ENCODE measurements at regions not wholly inside any gene's neighbourhood (a gene's known extent, or its start where the extent isn't known, plus 50 kb on each side); places are given as distances from the start of the nearest gene placed in this dataset.

DNA sequence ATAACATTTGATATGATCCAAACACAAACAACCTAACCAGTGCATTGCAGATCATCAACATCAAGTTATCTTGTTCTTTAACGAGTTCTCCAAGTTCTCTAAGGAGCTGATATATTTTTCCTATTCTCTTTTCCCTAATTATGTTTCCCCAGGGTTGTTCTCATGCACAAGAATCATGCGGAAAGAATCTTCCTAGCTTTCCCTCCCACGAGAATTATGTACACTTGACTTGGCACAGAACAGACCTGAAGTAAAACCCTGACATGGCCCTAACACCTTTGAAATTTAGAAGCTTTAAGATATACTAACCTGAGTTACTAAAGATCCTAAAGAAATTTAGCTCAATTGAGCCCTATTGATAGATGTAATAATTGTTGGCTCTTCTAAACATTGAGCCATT is 110.7 kb upstream of the FST start:
- CTCF ChIA-PET = interaction anchor here (0.8 kb wide), 1 partner anchor 23 kb away, joined by 3 read pairs; no protein-coding TSS in a partner anchor
- Mint-ChIP-seq H3K27me3 (peaks cover 11% of the 10 kb centered on the region), H3K4me3 (no peak overlapping the region), H3K36me3 (ENCODE audit: low read depth) (no peaks in the 10 kb centered on the region), H3K9me3 (ENCODE audit: low read depth) (no peaks in the 10 kb centered on the region), H3K27ac (no peak overlapping the region), H3K4me1 (peaks cover 6% of the 10 kb centered on the region)
- intact Hi-C loops (cut with DNase I, micrococcal nuclease) = no loop called here
- no peak for DNase-seq
- POLR2A ChIA-PET = no interaction called here
- no peak for ATAC-seq

DNA sequence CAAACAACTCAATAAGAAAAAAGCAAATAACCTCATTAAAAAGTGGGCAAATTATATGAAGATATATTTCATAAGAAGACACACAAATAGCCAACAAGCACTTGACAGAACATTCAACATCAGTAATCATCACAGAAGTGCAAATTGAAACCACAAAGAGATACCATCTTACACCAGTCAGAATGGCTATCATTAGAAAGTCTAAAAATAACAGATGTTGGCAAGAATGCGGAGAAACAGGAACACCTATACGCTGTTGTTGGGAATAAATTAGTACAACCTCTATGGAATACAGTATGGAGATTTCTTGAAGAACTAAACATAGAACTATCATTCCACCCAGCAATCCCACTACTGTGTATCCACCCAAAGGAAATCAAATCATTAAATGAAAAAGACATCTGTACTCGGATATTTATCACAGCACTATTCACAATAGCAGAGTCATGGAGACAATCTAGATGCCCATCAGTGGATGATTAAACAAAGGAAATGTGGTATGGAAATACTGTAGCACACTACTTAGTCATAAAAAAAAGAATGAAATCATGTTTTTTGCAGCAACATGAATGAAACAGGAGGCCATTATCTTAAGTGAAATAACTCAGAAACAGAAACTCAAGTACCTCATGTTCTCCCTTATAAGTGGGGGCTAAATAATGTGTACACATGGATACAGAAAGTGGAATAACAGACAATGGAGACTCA is 106.8 kb upstream of the FST start:
- peaks cover 8% of the 10 kb centered on the region for H3K4me1 Mint-ChIP-seq
- ATAC-seq (peak; percentile 42), DNase-seq (no peak)
- no peak overlapping the region for H3K4me3 Mint-ChIP-seq
- H3K9me3 Mint-ChIP-seq (ENCODE audit: low read depth) = no peaks in the 10 kb centered on the region
- ChIA-PET CTCF (no interaction called here), POLR2A (no interaction called here)
- no peaks in the 10 kb centered on the region for H3K36me3 Mint-ChIP-seq (ENCODE audit: low read depth)
- intact Hi-C loops (cut with DNase I, micrococcal nuclease) = no loop called here
- H3K27me3 Mint-ChIP-seq = peaks cover 11% of the 10 kb centered on the region
- no peak overlapping the region for H3K27ac Mint-ChIP-seq

DNA sequence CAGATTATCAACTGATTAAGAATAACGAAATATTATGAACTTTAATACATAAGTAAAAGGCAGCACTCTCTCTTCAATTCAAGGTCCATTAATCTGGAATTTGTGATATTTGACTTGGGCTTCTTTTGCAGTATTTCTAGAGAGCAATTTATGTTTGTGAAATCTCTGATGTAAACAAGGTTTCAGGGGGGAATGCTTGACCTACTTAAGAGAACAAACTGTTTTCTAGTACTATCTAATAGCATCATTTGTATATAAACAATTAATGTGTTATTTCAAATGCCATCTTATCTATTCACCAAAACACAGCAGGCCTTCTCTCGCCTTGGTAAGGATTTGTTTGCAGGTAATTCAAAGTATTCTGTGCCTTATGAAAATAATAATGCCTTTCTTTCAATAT is 103.6 kb upstream of the FST start:
- ChIA-PET POLR2A (no interaction called here), CTCF (no interaction called here)
- Mint-ChIP-seq H3K27me3 (no peaks in the 10 kb centered on the region), H3K4me3 (no peak overlapping the region), H3K36me3 (ENCODE audit: low read depth) (no peaks in the 10 kb centered on the region), H3K27ac (no peak overlapping the region), H3K4me1 (peaks cover 8% of the 10 kb centered on the region), H3K9me3 (ENCODE audit: low read depth) (no peaks in the 10 kb centered on the region)
- DNase-seq (no peak), ATAC-seq (no peak)
- intact Hi-C loops (cut with DNase I, micrococcal nuclease) = no loop called here

DNA sequence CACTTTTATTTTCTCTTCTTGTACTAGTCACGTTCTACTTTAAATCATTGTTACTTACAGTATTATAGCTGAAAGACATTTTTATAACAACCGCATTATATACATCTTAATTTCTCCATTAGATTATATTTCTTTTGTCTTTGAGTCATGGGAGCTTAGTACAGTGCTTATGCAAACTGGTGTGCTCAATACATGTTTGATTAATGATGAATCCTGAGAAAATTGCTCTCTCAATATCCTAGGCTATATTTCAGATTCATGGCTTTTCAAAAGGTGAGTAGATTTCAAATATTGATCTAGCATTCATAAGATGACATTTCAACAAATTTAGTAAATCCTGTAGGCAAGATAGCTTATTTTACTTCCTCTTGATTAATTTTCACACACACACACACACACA is 102.2 kb upstream of the FST start:
- no peak for ATAC-seq
- intact Hi-C loops (cut with DNase I, micrococcal nuclease) = no loop called here
- no peak overlapping the region for H3K27ac Mint-ChIP-seq
- peaks cover 8% of the 10 kb centered on the region for H3K4me1 Mint-ChIP-seq
- POLR2A ChIA-PET = no interaction called here
- no peaks in the 10 kb centered on the region for H3K9me3 Mint-ChIP-seq (ENCODE audit: low read depth)
- no peak overlapping the region for H3K4me3 Mint-ChIP-seq
- DNase-seq = no peak
- H3K36me3 Mint-ChIP-seq (ENCODE audit: low read depth) = no peaks in the 10 kb centered on the region
- CTCF ChIA-PET = no interaction called here
- H3K27me3 Mint-ChIP-seq = peaks cover 5% of the 10 kb centered on the region

GRCh38 chr5:53378590-53379247 is 101.7 kb upstream of the FST start:
- Mint-ChIP-seq H3K9me3 (ENCODE audit: low read depth) (no peaks in the 10 kb centered on the region), H3K36me3 (ENCODE audit: low read depth) (no peaks in the 10 kb centered on the region), H3K27me3 (peaks cover 5% of the 10 kb centered on the region), H3K4me3 (no peak overlapping the region), H3K4me1 (peaks cover 8% of the 10 kb centered on the region), H3K27ac (no peak overlapping the region)
- POLR2A ChIA-PET = no interaction called here
- CTCF ChIA-PET = no interaction called here
- intact Hi-C loops (cut with DNase I, micrococcal nuclease) = no loop called here
- peak; percentile 63 for ATAC-seq
- no peak for DNase-seq

DNA sequence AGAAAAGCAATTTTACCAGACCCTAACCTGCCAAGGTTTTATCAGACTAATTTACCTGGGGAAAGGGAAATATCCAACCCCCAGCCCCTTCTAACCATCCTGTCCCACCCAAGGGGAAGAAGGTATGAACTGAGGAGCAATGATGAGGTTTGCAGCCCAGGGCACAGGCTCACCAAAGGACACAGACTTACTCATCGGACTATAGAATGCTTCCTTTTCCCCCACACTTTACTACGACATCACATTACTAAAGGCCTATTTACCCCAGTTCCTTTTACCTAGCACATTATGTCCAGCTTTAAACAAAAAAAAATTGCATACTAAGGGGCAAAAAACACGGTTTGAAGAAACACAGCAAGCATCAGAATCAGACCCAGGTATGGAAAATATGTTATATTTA is 94.1 kb upstream of the FST start:
- POLR2A ChIA-PET = no interaction called here
- H3K27ac Mint-ChIP-seq = no peak overlapping the region
- no peak overlapping the region for H3K4me3 Mint-ChIP-seq
- no peaks in the 10 kb centered on the region for H3K36me3 Mint-ChIP-seq (ENCODE audit: low read depth)
- H3K27me3 Mint-ChIP-seq = peaks cover 8% of the 10 kb centered on the region
- CTCF ChIA-PET = no interaction called here
- no peak for ATAC-seq
- intact Hi-C loops (cut with DNase I, micrococcal nuclease) = no loop called here
- no peak for DNase-seq
- peaks cover 14% of the 10 kb centered on the region for H3K9me3 Mint-ChIP-seq (ENCODE audit: low read depth)
- no peaks in the 10 kb centered on the region for H3K4me1 Mint-ChIP-seq

GRCh38 chr5:53389093-53389492 is 91.3 kb upstream of the FST start:
- no peak overlapping the region for H3K27ac Mint-ChIP-seq
- H3K4me3 Mint-ChIP-seq = no peak overlapping the region
- peaks cover 14% of the 10 kb centered on the region for H3K9me3 Mint-ChIP-seq (ENCODE audit: low read depth)
- H3K27me3 Mint-ChIP-seq = peaks cover 5% of the 10 kb centered on the region
- intact Hi-C loops (cut with DNase I, micrococcal nuclease) = no loop called here
- H3K4me1 Mint-ChIP-seq = no peaks in the 10 kb centered on the region
- POLR2A ChIA-PET = no interaction called here
- ATAC-seq (no peak), DNase-seq (no peak)
- no peaks in the 10 kb centered on the region for H3K36me3 Mint-ChIP-seq (ENCODE audit: low read depth)
- CTCF ChIA-PET = no interaction called here

DNA sequence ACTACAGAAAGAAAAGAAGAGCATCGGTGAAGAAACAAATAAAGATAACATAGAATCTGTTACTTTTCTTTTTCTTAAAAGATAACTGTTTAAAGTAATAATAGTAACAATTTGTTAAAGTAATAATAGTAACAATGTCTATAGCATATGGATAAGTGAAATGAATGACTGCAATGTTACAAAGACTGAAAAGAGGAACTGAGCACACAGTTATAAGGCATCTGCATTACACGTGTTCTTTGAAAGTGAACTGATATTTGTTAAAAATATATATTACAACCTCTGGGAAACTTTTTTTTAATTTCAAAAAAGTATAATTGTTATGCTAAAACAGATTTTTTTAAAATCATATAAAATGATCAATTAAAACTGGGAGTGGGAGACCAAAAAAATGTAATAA is 88.4 kb upstream of the FST start:
- no peaks in the 10 kb centered on the region for H3K36me3 Mint-ChIP-seq (ENCODE audit: low read depth)
- H3K27ac Mint-ChIP-seq = no peak overlapping the region
- DNase-seq (no peak), ATAC-seq (no peak)
- H3K4me3 Mint-ChIP-seq = no peak overlapping the region
- intact Hi-C loops (cut with DNase I, micrococcal nuclease) = no loop called here
- POLR2A ChIA-PET = no interaction called here
- H3K9me3 Mint-ChIP-seq (ENCODE audit: low read depth) = peaks cover 14% of the 10 kb centered on the region
- H3K27me3 Mint-ChIP-seq = peaks cover 7% of the 10 kb centered on the region
- H3K4me1 Mint-ChIP-seq = no peaks in the 10 kb centered on the region
- CTCF ChIA-PET = interaction anchor here (1.2 kb wide), 1 partner anchor 10 kb away, joined by 3 read pairs; no protein-coding TSS in a partner anchor

DNA sequence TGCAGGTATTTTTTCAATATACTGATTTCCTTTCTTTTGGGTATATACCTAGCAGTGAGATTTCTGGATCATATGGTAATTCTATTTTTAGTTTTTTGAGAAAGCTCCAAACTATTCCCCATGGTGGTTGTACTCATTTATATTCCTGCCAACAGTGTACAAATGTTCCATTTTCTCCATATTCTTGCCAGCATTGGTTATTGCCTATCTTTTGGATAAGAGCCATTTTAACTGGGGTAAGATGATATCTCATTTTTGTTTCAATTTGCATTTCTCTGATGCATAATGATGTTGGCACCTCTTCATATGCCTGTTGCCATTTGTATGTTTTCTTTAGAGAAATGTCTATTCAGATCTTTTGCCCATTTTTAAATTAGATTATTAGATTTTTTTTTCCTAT is 85.6 kb upstream of the FST start:
- ChIA-PET CTCF (no interaction called here), POLR2A (no interaction called here)
- Mint-ChIP-seq H3K27ac (no peak overlapping the region), H3K36me3 (ENCODE audit: low read depth) (no peaks in the 10 kb centered on the region), H3K4me3 (no peak overlapping the region), H3K27me3 (peaks cover 11% of the 10 kb centered on the region), H3K9me3 (ENCODE audit: low read depth) (no peaks in the 10 kb centered on the region), H3K4me1 (no peaks in the 10 kb centered on the region)
- no peak for DNase-seq
- ATAC-seq = no peak
- intact Hi-C loops (cut with DNase I, micrococcal nuclease) = no loop called here

DNA sequence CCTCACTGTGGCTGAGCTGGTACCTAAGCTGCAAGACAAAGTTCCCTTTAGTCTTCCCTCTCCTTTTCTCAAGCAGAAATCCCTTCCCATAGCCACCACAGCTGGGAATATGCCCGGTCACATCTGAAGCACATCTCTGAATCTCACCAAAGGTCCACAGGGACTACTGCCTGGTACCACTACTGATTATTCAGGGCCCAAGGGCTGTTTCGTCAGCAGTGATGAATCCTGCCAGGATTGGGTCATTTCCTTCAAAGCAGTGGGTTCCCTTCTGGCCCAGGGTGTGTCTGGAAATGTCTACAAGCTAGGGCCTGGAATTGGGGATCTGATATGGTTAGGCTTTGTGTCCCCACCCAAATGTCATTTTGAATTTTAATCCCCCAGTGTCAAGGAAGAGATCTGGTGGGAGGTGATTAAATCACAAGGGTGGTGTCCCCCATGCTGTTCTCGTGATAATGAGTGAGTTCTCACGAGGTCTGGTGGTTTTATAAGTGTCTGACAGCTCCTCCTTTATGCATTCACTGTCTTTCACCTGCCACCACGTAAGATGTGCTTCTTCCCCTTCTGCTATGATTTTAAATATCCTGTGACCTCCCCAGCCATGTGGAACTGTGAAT is 83.2 kb upstream of the FST start:
- DNase-seq (no peak), ATAC-seq (no peak)
- CTCF ChIA-PET = interaction anchor here (1.5 kb wide), 1 partner anchor 25 kb away, joined by 3 read pairs; no protein-coding TSS in a partner anchor
- POLR2A ChIA-PET = no interaction called here
- H3K4me1 Mint-ChIP-seq = no peaks in the 10 kb centered on the region
- H3K27me3 Mint-ChIP-seq = peaks cover 19% of the 10 kb centered on the region
- H3K27ac Mint-ChIP-seq = no peak overlapping the region
- intact Hi-C loops (cut with DNase I, micrococcal nuclease) = no loop called here
- H3K4me3 Mint-ChIP-seq = no peak overlapping the region
- no peaks in the 10 kb centered on the region for H3K36me3 Mint-ChIP-seq (ENCODE audit: low read depth)
- no peaks in the 10 kb centered on the region for H3K9me3 Mint-ChIP-seq (ENCODE audit: low read depth)

GRCh38 chr5:53397845-53398244 is 82.6 kb upstream of the FST start:
- Mint-ChIP-seq H3K4me1 (no peaks in the 10 kb centered on the region), H3K27me3 (peaks cover 19% of the 10 kb centered on the region), H3K9me3 (ENCODE audit: low read depth) (no peaks in the 10 kb centered on the region), H3K36me3 (ENCODE audit: low read depth) (no peaks in the 10 kb centered on the region), H3K27ac (no peak overlapping the region), H3K4me3 (no peak overlapping the region)
- ChIA-PET POLR2A (no interaction called here), CTCF (interaction anchor here (1.5 kb wide), 1 partner anchor 26 kb away, joined by 3 read pairs; no protein-coding TSS in a partner anchor)
- intact Hi-C loops (cut with DNase I, micrococcal nuclease) = no loop called here
- DNase-seq (no peak), ATAC-seq (no peak)

GRCh38 chr5:53399926-53400697 is 80.3 kb upstream of the FST start:
- intact Hi-C loops (cut with DNase I, micrococcal nuclease) = no loop called here
- H3K4me3 Mint-ChIP-seq = no peak overlapping the region
- H3K36me3 Mint-ChIP-seq (ENCODE audit: low read depth) = no peaks in the 10 kb centered on the region
- ATAC-seq (no peak), DNase-seq (no peak)
- CTCF ChIA-PET = no interaction called here
- no peaks in the 10 kb centered on the region for H3K4me1 Mint-ChIP-seq
- no peak overlapping the region for H3K27ac Mint-ChIP-seq
- no peaks in the 10 kb centered on the region for H3K9me3 Mint-ChIP-seq (ENCODE audit: low read depth)
- peaks cover 16% of the 10 kb centered on the region for H3K27me3 Mint-ChIP-seq
- POLR2A ChIA-PET = no interaction called here
